HG03175 (cell line): ENCODE measurements at regions not wholly inside any gene's neighbourhood (a gene's known extent, or its start where the extent isn't known, plus 50 kb on each side); places are given as distances from the start of the nearest gene placed in this dataset.

Experiments used
- ATAC-seq: cut with Tn5 transposase; IDR thresholded peaks from one replicate; pipeline ENCODE4 v1.9.1; 2021; ENCODE audit warnings: mild to moderate bottlenecking, moderate library complexity; ENCODE audit not compliant: unreplicated experiment

DNA sequence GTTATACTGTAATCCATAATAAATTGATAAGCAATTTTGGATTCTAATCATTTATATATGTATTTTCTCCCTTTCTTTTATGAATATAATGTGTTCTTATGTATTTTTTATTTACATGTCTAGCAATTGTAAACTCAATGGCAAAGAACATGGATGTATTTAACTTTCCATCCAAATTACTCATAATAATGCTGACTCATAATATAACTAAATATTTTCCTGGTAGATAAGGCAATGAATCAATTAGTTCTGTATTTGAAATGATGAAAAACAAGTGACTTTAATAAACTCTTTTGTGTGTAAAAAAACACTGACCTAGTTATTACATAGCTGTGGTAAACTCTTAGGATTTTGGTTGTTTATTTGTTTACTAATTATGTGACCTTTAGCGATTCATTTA is 211.2 kb downstream of the DTHD1 start:
- ATAC-seq: no peak

DNA sequence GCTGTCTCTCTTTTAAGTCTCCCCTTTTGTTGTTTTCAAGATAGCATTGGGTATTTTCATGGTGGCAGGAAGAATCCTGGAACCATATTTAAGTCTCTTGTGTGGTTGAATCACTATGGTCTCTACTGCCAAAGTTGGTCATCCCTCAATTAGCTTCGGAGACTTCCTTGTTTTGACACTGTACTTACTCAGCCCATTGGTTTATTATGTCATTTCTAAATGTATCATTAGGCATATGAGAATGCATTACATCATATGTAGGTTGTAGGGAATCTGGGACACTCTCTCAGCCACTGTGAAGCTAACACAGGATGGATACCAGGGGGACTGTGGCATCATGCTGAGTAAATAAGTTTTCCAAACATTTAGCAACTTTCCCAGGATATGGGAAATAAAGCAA is 211.8 kb downstream of the DTHD1 start:
- no peak for ATAC-seq

DNA sequence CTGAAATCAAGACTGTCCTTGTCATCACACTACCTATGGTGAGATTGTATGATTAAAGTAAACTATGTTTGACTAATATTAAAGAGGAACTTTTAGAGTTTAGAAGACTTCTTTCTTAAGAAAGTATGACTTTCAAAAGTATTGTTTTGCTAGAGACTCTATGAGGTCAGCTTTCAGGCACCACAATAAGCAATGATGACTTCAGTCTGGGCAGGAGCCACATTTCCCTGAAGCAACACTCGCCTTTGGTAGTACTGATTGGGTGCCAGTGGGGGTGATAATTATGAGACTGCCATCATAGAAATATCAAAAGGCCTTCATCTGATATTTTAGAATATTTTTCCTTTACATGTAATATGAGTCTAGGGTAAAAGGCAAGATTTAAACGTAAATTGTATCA is 212.6 kb downstream of the DTHD1 start:
- no peak for ATAC-seq

DNA sequence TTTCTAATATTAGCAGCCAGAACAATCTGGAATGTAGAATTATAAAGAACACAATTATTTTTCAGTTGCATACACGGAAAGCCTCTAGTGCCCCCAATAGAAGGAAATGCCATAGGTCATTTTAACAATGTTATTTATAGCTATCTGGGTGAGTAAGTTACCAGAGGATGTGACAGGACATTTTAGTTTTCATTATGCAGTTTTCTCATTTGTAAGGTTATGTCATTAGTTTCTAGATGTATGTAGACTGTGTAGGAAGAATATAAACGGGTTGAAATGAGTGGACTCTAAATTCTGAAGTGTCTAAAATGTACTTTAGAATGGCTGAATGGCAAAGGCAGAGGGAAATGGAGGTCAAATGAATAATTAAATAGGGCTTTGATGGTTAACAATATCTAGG is 213.3 kb downstream of the DTHD1 start:
- no peak for ATAC-seq

DNA sequence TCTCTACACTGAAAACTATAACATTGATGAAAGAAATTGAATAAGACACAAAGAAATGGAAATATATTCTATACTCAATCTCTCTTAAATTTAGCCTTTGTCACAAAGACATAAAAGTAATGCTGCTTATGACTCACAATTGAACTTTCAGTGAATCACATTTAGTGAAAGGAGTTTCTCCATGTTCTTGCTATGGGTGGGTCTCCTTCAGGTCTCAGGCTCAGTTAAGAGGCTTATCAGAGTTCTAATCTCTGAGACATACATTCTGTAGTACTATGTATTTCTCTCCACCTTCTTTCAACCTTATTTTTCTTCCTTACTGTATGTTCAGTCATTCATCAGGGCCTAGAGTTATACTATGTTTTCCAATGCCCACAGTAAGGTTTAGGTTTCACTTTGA is 220.9 kb downstream of the DTHD1 start:
- no peak for ATAC-seq

DNA sequence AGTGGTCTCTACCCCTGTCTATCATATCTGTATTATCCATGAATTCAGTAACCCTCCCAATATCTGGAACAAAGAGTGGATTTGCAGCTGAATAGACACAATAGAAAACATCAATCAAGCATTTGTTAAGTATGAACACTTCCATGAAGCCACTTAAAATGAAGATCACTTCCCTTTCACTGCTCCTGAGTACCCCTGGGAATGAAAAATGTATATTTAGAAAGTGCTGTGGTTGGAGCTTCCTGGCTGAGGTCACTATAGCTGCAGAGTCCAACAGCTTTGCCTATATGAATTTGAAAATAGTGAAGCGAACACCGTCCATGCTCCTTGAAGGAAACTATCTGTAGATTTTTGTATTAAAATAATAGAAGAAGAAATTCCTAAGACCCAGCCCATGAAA is 227.0 kb downstream of the DTHD1 start:
- ATAC-seq: no peak

DNA sequence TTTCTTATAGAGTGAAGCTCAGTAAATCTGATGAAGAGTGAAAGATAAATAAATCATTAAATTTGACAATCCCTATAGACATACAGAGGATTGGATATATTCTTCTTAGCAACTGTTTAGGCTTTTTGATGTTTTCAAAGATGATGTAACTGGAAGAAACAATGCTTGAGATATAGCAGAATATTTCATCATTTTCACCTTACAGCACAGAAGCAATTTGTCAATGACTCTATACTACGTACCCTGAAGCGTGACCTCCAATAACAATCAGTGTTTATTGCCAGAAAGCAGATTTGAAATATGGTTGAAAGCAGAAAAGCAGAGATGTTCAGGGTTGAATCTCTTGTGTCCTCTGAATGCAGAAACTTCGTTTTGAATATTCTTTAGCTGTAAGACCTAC is 228.4 kb downstream of the DTHD1 start:
- ATAC-seq: no peak

DNA sequence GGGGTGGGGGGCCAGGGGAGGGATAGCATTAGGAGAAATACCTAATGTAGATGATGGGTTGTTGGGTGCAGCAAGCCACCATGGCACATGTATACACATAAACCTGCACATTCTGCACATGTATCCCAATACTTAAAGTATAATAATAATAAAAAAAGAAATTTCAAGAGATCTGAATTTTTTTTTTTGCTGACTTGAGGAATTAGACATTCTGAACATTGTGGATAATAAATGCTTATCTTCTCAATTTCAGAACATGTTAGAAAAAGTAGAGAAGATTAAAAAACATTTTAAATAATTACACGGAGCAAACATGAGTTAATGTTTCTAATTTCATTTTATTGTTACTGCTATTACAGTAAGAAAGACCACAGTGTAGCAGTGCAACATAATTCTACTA is 230.4 kb downstream of the DTHD1 start:
- no peak for ATAC-seq

DNA sequence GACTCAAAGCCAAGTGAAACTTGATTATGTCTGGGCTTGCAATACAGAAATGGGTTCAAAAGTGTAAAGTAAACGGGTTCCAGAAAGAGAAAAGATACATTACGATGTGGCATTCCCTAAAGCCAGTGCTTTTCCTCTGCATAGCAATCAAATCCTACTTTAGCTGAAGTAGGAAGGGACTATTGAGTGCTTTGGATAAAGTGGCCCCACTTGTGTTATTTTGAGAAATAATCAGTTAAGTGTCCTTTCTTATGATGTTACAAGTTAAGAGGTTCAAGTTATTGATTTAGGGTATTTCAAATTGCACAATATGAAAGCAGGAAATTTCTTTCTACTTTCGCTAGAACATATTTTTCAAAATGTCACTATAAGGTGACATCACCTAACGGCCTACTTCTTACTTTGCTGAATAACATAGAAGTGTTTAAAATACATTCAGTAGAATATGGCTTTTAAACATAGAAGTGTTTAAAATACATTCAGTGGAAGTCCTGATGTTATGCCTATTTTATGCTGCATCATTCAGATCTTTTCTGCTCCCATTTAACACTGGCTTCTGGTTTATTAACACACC is 235.2 kb downstream of the DTHD1 start:
- no peak for ATAC-seq

DNA sequence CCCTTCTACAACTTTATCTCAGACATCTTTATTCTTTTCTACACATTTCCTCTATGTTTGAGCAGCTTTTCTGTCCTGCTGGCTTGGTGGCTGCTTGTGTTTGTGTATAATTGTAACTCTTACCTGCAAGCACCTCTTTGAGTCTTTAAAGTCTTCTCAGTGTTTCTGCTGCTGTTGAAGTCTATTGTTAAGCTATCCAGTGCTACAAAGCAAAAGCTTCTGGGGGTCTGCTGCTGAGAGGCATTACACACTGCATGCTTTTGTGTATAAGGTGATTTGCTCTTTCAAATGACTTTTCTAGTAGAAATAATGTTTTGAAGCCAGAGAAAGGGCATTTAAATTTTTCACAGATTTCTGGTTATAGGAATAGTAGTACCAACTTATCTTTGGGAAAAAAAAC is 241.8 kb downstream of the DTHD1 start:
- no peak for ATAC-seq

DNA sequence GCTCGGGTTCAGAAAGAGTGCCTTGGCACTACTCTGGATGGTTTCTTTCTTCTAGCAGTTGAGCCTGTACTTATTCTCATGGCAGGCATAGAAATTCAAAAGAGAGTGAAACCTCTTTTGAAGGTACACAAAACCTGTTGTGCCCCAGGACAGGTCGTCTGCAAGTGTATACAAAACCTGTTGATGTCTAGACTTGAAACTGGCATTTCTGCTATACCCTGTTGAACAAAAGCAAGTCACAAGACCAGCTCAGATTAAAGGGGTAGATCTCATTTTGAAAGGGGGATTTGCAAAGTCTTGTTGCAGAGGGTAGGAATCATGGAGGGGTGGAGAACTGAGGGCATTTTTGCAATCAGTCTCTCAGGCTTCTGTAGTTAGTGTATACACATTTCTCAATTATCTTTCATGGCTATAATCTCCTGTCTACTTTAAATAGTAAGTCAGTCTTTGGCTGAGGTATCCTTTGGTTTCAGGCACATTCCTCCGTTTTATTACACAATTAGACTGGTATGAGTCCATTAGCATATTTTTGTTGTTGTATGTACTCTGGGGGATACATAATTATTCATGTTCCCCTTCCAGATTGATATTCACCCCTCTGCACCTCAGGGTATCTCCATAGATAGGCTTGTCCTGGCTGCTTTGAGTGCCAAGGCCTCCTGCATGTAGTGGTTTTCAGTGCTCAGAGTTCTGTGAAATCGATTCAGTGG is 251.4 kb downstream of the DTHD1 start:
- no peak for ATAC-seq

DNA sequence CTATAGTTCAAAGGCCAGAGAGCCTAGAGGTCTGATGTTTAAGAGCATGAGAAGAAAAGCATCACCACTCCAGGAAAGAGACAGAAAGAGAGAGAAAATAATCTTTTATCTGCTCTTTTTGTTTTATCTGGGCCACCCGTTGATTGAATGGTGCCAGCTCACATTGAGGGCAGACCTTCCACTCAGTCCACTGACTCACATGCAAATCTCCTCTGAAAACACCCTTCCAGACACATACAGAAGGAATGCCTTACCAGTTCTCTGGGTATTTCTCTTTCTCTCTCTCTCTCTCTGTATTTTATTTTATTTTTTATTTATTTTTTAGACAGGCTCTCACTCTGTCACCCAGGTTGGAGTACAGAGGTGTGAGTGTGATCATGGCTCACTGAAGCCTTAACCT is 252.5 kb downstream of the DTHD1 start:
- ATAC-seq: no peak

DNA sequence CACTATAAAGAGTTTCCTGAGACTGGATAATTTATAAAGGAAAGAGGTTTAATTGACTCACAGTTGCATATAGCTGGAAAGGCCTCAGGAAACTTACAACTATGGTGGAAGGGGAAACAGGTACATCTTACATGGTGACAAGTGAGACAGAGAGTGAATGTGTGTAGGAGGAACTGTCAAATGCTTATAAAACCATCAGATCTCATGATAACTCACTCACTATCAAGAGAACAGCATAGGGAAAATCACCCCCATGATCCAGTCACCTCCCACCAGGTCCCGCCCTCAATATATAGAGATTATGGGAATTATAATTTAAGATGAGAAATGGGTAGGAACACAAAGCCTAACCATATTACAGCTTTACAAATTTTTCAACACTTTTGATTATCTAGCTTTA is 266.0 kb downstream of the DTHD1 start:
- no peak for ATAC-seq

DNA sequence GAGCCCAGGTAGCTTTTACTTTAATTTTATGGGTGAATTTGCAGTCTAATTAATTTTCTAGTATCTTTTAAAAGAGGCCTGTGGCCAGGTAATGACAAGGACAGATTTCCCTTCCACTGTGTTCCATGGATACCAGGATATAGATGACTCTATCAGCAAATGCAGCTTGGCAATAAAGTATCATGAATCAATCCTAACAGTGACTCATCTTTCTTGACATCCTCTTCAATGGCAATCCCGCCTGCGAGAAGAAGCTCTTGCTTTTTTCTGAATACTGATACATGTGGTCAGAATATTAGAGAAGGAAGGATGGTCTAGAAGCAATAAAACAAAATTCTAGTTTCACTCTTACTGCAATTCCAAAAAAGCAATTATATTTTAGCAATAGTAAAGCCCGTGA is 267.8 kb downstream of the DTHD1 start:
- ATAC-seq: no peak

DNA sequence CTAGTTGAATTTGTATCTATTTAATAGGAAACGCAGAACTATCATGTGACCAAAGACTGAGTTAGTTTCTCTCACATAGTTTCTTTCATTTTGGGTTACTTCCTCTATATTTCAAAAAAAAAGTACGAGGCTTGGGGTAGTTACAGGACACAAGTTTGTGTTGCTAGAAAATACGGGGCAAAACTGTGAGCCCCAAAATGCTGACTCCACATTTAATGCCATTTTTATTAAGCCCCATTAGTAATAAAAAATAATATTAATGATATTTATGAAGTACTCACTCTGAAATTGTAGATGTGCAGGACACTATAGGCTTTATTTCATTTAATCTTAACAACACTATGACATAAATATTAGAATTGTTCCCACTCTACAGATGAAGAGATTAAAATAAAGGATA is 268.6 kb downstream of the DTHD1 start:
- no peak for ATAC-seq

DNA sequence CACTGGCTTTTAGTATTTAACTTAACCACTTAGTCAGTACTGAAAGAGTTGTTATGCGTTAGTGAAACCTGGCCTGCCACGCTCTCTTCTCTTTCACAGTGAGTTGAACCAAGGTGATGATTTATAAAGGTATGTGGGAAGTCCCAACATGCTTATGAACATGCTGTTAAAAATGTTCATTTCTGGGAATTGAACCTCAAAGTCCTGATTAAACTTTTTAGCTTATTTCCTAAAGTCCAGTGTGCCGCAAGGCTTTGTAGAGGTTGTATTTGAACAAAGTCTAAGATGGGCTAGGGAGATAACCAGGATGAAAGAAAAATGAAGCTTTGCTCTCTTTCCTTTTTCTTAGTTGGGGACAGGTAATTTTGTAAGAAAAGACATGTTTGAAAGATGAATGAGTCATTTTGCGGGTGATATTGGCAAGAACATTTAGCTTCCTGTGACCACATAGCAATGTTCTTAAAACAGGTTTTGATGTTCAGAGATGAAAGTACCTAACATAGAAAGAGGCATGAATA is 270.3 kb downstream of the DTHD1 start:
- ATAC-seq: peak; percentile 94

DNA sequence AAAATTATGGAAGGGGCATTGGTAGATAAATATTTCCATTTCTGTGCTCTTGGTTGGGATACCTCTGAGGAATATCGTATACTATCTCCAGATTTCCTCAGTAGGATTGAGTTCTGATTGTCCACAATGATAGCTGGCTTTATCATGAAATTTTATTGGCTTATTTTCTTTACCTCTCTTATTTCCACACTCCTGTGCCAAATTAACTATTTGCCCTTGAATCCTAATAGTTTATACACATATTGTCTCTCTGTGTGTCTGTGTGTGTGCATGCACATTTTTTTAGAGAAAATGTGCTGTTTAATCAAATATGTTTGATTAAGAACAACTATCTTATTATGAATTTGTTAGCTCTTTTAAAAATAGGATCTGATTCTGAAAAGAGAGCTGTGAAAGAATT is 271.6 kb downstream of the DTHD1 start:
- ATAC-seq: no peak

DNA sequence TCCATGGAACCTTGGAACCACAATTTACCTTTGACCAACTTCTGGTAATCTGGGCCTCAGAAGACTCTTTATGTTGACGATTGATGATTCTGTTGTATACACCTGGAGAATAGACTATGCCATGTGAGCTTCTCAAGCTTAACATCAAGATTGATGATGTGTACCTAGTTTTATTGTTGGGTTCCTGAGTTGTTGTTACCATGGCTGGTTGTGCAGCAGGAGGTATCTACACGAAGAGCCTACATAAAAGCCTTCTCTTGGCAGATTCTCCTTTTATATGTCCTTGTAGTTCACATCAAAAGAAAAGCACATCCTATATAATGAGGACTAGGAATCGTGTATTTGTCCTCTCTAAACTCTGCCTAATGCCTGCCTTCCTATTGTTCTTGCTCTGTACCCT is 272.0 kb downstream of the DTHD1 start:
- no peak for ATAC-seq

DNA sequence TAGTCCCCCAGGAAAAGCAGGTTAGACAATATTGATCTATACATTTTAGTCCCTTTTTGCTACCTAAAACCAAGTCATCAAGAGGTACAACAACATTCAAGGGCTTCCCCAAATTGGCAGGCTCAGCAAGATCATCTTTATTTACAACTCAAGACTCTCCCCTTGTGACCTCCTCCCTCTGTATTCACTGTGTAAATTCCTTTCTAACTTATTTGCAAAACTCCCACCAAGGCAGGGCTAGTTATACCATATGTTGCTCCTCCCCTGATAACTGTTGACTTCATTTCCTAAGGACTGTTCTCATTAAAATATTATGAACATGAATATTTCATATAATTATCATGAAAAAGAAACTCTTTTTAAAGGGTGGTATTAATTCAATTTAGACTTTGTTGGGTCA is 275.6 kb downstream of the DTHD1 start:
- ATAC-seq: no peak

DNA sequence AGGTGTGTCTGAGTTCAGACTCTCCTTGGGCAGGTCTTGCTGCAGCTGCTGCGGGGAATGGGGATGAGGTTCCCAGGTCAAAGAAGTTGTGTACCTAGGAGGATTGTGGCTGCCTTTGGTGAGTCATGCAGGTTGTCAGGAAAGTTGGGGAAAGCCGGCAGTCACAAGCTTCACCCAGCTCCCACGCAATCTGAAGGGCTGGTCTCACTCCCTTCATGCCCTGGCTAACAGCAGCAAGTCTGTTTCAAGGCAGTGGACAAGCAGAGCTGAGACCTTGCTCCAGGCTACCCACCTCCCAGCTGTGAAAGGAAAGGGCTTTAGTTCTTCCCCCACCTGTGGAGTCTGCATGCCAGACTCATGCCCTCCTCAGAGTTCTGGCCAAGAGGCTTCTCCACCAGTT is 287.2 kb downstream of the DTHD1 start:
- ATAC-seq: no peak

DNA sequence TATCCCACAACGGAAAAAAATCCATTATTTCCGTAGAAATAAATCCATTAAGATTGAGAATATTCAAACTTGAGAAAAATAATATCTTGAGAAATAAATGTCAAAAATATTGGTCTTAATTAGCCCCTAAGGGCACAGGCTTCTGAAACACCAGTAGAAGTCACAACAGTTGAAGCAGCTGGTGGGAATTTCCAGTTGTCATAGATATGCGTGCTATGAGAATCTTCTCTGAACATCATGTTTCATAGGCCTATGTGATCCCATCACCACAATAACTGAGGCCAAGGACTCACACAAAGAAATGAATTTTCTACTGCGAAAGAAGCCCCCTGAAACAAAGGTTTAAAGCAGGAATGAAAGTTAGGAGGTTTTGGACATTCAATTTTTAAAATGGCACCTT is 292.0 kb downstream of the DTHD1 start:
- no peak for ATAC-seq

DNA sequence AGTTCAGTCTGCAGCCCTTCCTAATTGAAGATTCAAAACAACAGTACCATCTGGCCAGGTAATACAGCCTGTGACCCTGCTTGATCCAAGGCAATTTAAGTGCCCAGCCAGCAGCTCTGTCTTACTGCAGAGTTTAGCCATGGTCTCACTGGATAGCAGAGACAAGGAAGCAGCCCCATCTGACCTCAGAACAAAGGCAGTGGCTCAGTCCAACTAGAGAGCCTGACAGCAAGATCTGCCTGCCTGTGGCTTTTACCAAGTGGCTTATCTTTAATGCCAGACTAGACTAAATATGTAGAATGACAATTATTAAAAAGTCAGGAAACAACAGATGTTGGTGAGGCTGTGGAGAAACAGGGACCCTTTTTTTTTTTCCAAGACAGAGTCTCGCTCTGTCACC is 293.4 kb downstream of the DTHD1 start:
- no peak for ATAC-seq

DNA sequence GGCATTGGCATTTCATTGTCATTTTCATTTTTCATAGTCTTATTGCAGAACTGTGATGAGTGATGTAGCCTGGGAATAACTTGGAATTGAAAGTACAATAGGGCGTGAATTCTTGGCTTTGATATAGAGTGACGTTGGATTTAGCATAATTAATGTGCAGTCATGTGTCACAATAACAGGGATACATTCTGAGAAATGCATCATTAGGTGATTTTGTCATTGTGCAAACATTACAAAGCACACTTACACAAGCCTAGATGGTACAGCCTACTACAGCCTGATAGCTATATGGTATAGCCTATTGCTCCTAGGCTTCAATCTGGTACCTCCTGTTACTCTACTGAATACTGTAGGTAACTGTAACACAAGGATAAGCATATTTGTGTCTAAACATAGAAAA is 300.8 kb downstream of the DTHD1 start:
- ATAC-seq: no peak
